Right renal cortex interstitium (tissue), 3 donors: ENCODE measurements at regions not wholly inside any gene's neighbourhood (a gene's known extent, or its start where the extent isn't known, plus 50 kb on each side); places are given as distances from the start of the nearest gene placed in this dataset.

Experiments used
- DNase-seq, 3 donors: peaks; one replicate each; pipeline ENCODE4 v3.0.0-alpha.2; 2013; ENCODE audit warnings: low read depth in 3 of 3, low spot score in 2 of 3

DNA sequence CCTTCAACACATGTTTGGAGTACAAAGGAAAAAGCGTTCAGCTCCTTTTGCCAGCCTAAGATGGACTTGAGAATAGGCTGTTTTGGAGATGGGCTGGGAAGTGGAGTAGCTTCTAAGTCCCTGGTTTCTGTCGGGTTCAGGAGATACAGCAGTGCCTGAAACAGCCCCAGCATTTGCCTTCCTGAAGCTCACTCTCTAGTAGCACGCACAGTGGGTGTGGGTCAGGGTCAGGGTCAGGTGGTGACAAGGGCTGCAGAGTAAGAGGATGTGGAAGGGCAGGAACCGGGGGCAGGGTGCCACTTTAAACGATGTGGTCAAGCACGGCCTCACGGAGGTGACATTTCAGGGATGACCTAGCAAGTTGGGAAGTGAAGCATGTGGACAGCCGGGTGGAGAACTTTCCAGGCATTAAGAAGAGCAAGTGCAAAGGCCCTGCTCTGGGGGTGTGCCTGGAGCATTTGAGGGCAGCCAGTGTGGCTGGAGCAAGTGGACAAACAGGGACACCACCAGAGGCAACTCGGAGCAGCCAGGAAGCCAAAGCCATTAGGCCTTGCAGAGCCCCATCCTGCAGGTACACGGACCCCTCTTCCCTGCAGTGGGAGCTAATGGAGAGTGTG lies 382.2 kb upstream of the ZMIZ1 start:
- DNase-seq, result no peak

DNA sequence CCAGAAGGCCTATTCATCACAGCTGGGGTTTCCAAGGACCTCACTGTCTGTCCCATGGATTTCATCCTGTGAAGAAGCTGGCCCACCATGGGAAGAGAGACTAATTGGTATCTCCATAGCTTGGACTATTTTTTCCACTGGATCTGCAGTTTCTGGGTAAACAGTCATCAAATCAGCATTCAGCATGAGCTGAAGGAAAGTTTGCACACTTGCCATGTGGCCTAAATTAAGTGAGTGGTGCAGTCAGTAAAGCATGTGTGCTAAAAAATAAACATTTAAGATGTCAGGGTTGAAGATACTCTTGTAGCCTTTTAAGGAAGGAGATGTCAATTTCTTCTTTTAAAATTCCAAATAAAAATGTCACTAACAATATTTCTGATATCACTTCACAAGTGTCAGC lies 381.1 kb upstream of the ZMIZ1 start:
- DNase-seq, result no peak

- no peak for DNase-seq
Measured at GRCh38 chr10:78688230-78688900, 380.4 kb upstream of the ZMIZ1 start.

- peak in 1 of 3 donors; percentile 64 for DNase-seq
Measured at GRCh38 chr10:78688901-78689583, 379.7 kb upstream of the ZMIZ1 start.

- DNase-seq, result no peak
Measured at GRCh38 chr10:78689584-78689935, 379.2 kb upstream of the ZMIZ1 start.

DNA sequence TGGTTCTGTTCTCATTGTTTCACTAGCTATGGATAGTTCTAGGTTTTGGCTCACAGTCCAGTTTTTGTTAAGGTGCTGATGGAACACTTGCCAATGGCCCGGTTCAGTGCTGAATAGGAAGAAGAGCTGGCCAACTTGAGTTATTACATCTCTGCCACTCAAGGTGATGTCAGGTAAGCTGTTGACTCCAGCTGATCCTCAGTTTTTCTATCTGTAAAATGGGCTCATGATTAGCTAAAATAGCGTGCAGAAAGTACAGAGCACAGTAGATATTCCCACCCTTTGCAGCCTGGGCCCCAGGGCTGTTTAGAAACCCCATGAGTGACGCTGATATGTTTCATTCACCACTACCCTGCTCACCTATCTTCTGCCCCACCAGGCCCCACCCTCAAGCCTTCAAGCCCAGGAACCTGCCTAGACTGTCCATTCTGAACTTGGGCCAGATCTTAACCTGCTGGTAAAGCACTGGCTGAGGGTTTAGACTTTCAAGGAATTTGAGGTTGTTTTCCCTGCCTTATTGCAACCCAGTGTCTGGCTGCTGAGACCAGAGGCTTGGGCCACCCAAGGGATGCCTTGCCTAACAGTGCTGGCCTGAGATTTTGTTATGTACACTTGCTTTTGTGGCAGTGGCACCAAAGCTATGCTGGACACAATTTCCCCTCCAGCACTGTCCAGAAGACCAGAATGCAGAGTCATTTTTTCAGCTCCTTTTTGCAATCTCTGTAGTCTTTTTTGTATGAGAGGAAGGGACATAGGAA lies 378.2 kb upstream of the ZMIZ1 start:
- DNase-seq, result no peak

DNA sequence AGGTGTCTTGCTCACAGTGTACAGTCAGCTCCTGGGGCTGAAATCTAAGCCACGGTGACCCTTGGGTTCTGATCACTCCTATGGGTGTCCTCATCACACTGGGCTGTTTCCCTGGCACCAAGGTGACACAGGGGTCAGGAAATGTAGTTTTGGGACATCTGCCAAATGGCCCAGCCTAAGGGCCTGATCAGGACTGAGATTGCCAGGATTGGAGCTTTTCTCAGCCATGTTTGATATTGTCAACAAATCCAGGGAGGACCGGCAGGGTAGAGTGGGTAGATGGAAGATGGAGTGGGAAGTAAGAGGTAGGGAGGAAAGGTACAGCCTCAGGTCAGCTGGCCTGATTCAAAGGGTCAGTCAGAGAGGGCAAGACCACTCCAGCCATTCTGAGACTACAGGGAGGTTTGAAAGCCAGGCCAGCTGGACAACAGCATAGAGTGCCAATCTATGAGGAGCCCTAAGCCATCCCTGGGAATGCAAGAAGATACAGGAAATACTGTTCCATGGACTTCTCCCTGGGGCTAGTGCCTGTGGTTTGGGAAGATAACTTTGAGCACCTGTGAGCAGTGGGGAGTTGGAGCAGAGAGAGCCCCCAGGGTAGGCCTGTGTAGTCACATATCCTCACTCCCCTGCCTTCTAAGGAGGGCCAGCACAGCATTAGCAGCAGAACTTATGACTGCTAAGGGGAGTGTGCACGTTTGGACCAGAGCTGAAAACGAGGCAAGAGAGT lies 377.3 kb upstream of the ZMIZ1 start:
- no peak for DNase-seq

GRCh38 chr10:78692071-78692470 lies 376.7 kb upstream of the ZMIZ1 start:
- no peak for DNase-seq

- DNase-seq, result no peak
Measured at GRCh38 chr10:78695846-78696245, 372.9 kb upstream of the ZMIZ1 start.

DNA sequence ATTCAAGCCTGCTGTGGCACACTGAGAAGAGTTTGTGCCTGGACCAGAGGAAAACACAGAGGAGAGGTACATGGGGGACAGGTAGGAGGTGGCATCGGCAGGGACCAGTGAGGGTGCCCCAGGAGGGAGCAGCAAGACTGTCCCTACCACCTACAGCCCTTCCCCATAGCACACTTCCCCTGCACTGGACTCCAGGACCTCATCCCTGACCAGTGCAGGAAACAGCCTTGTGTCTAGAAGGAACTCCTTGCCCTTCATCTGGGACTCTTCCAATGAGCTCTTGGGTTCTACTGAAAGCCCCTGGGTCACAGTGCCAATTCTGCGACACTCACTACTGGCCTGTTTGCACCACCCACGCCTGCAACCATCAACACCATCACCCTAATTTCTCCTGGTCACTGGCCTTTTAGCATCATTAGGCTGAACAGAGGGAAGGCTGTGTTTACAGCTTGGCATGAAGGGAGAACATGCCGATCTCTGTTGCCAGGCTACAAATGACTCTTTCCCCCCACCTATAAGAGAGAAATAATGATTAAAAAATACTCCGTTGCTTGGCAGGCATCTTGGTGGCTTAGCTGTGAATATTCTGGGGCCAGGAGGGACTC lies 371.9 kb upstream of the ZMIZ1 start:
- DNase-seq, result no peak

DNA sequence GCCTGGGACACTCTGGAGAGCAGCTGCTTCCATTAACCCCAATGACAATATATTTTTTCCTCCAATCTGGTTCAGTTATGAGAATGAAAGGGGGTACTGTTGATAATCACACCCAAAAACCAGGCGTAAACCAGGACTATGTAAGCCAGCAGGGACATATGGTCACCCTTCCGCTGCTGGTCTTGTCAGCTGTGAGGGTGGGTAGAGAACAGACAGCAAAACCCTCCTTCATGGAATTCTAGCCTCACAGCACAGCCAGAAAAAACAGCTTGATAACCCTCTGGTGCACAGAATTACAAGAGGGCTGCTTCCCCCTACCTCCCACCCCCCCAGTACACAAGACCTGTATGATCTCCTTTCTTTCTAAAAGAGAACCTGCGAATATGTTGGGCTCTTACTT lies 368.8 kb upstream of the ZMIZ1 start:
- DNase-seq, result no peak

- no peak for DNase-seq
Measured at GRCh38 chr10:78700413-78700812, 368.4 kb upstream of the ZMIZ1 start.

DNA sequence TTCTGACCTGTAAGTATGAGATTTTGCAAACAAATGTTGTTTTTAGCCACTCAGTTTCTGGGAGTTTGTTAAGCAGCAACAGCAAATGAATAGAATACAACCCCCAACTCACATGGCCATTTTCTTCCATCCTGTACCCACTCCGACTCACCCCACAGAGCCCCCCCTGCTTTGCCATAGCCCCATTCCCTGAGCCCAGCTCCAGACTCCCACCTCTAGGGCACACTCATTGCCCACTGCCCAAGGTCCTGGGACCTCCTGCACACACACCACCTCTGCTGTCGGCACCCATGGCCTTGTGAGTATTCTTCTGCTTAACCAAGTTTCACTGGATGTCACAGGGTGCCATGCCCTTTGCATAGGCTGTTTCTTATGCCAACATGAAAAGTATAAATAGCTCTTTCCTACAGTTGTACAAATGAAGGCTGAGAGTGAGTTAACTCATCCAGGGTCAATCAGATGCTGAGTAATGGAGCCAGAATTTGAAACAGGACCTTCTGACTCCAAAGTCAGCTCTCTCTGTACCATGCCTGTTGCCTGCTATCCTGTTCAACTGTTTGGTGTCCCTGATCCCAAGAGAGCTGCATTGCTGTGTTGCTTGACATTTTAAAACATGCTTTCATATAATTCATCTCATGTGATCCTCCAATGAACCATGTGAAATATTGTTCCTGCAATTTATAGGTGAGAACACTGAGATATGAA lies 367.8 kb upstream of the ZMIZ1 start:
- DNase-seq, result no peak

GRCh38 chr10:78702186-78702585 lies 366.6 kb upstream of the ZMIZ1 start:
- DNase-seq, result no peak

- DNase-seq, result no peak
Measured at GRCh38 chr10:78702876-78703275, 365.9 kb upstream of the ZMIZ1 start.

GRCh38 chr10:78703593-78703992 lies 365.2 kb upstream of the ZMIZ1 start:
- DNase-seq, result no peak

DNA sequence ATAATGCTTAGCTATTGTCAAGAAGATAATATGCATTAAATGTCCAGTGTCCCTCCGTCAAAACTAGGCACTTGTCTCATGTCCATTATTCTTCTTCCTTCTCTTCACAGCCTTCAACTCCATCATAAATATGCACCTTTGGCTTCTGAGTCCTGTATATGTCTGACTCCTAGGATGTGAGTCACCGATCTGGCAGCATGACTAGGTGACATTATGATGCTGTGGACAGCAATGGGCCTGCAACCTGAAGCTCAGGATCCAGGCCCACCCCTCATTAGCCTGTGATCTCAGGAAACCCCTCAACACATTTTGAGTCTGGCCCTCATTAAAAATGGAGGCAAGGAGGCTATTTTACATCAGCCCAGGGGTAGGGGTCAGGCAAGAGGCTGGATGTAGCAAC lies 362.5 kb upstream of the ZMIZ1 start:
- no peak for DNase-seq

DNA sequence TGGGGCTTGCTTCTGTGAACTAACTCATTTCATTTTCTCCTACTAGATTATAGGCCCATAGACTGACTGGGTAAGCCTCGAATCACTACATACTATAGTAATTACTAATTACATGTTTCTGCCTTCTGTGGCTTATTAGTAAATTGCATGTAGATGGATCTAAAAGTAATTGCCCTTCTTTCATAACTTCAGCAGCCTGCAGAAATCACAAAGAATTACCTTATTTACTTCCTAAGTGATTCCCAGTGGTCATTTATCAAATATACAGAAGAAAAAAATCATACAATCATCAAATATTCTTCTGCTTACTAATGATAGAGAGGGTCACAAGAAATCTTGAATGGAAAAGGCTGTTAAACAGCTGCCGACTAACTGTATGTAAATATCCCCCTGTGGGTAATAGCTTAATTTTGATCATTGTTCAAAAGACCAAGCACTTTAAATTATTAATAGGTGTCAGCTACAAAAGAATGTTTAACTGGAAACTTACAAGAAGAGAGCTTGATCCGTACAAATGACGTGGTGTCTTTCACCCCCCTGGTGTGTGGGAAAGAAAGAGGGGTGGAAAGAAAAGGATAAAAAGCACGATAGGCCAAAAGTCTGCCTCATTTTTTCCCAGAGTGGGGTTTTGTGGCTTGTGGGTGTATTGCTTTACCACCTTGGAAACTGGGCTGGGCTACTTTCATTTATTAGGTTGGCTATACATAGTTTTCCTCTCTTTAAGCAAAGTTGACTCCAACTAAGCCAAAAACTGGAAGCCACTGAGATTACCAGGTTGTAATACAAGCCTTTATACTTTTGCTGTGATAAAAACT lies 361.8 kb upstream of the ZMIZ1 start:
- no peak for DNase-seq

GRCh38 chr10:78707745-78708144 lies 361.0 kb upstream of the ZMIZ1 start:
- no peak for DNase-seq
